ENCODE measurements at regions not wholly inside any gene's neighbourhood (a gene's known extent, or its start where the extent isn't known, plus 50 kb on each side); places are given as distances from the start of the nearest gene placed in this dataset.

DNA sequence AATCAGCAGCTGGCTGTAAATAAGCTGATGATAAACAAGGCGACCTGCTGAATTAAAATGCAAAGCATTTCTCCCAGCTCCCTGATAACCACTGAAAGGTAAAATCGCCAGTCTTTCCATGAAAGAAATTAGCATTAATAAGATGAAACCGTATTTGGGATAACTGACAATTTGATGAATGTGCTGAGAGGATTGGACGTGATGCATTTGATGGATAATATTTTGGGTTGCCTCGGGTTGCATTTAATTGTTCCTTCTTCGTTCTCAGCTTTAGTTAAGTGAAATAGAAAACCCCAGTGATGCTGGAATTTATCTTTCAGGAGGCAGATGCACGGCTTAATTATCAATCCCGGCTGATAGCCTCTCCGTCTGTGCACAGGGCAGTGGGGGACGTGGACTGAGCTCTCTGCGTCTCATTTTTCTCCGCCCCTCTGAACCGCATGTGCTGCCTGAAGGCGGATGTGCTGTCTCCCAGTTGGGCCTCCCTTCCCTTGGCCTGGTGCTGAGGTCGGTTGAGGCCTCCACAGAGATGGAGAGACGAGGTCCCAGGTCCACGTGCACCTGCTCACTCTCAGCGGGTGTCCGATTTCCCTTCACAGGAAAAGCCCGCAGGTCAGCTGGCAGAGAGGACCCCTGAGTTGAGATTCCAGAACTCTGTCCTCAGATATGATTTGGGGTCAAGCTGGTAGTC lies 846.2 kb downstream of the BRD1 start:
- TF ChIP-seq CTCF (conservative IDR thresholded peaks at IDR 0.05; ENCODE audit: low read depth in 2 of 2), result no peak
- TF ChIP-seq EZH2 (IDR thresholded peaks at IDR 0.05; ENCODE audit: low read depth, unreplicated experiment), result no peak
- TF ChIP-seq, protein P1, sequence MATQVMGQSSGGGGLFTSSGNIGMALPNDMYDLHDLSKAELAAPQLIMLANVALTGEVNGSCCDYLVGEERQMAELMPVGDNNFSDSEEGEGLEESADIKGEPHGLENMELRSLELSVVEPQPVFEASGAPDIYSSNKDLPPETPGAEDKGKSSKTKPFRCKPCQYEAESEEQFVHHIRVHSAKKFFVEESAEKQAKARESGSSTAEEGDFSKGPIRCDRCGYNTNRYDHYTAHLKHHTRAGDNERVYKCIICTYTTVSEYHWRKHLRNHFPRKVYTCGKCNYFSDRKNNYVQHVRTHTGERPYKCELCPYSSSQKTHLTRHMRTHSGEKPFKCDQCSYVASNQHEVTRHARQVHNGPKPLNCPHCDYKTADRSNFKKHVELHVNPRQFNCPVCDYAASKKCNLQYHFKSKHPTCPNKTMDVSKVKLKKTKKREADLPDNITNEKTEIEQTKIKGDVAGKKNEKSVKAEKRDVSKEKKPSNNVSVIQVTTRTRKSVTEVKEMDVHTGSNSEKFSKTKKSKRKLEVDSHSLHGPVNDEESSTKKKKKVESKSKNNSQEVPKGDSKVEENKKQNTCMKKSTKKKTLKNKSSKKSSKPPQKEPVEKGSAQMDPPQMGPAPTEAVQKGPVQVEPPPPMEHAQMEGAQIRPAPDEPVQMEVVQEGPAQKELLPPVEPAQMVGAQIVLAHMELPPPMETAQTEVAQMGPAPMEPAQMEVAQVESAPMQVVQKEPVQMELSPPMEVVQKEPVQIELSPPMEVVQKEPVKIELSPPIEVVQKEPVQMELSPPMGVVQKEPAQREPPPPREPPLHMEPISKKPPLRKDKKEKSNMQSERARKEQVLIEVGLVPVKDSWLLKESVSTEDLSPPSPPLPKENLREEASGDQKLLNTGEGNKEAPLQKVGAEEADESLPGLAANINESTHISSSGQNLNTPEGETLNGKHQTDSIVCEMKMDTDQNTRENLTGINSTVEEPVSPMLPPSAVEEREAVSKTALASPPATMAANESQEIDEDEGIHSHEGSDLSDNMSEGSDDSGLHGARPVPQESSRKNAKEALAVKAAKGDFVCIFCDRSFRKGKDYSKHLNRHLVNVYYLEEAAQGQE (IDR thresholded peaks at IDR 0.05; ENCODE audit: unreplicated experiment), result no peak
- TF ChIP-seq POLR2AphosphoS5 (IDR thresholded peaks at IDR 0.05; ENCODE audit: low read depth), result no peak
- no peak for TF ChIP-seq STAT1 (IDR thresholded peaks at IDR 0.05; ENCODE audit: unreplicated experiment)

All from GM23338 (cell line).